Lower leg skin (tissue), 3 donors: ENCODE measurements at regions not wholly inside any gene's neighbourhood (a gene's known extent, or its start where the extent isn't known, plus 50 kb on each side); places are given as distances from the start of the nearest gene placed in this dataset.

Experiments used
- POLR2A ChIP-seq, 2 donors: fragments of 450-650 bp; IDR thresholded peaks; one replicate each; pipeline ENCODE4 v1.6.1; 2016 to 2017; ENCODE audit warnings: antibody characterized with exemption in 2 of 2, mild to moderate bottlenecking in 1 of 2, moderate library complexity in 1 of 2
- TF ChIP-seq, protein P1 (sequence below), 3 donors: fragments of 450-650 bp; IDR thresholded peaks; one replicate each; pipeline ENCODE4 v1.5.1; 2016; ENCODE audit warnings: antibody characterized with exemption in 3 of 3, mild to moderate bottlenecking in 3 of 3, moderate library complexity in 2 of 3

DNA sequence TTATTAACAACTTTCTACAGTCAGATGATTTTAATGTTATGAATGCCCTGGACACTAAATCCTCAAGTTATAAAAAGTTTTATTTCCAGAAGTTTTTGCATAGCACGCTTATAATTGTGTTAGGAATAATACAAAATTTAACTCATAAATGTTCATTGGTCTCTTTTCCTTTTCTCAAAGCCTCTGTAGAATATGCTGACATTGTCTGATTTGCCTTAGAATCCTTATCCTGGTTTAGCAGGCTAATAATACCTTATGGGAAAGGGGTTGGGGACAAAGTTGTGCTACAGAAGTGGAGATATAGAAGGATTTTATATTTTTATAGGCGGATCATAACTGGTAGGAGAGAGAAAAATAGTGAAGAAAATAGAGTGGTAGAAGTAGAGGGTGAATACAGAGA lies 1739.6 kb downstream of the OLFM4 start:
- TF ChIP-seq, protein P1, sequence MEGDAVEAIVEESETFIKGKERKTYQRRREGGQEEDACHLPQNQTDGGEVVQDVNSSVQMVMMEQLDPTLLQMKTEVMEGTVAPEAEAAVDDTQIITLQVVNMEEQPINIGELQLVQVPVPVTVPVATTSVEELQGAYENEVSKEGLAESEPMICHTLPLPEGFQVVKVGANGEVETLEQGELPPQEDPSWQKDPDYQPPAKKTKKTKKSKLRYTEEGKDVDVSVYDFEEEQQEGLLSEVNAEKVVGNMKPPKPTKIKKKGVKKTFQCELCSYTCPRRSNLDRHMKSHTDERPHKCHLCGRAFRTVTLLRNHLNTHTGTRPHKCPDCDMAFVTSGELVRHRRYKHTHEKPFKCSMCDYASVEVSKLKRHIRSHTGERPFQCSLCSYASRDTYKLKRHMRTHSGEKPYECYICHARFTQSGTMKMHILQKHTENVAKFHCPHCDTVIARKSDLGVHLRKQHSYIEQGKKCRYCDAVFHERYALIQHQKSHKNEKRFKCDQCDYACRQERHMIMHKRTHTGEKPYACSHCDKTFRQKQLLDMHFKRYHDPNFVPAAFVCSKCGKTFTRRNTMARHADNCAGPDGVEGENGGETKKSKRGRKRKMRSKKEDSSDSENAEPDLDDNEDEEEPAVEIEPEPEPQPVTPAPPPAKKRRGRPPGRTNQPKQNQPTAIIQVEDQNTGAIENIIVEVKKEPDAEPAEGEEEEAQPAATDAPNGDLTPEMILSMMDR (IDR thresholded peaks at IDR 0.05): no peak
- no peak for TF ChIP-seq POLR2A (IDR thresholded peaks at IDR 0.05)
